ENCODE measurements at regions not wholly inside any gene's neighbourhood (a gene's known extent, or its start where the extent isn't known, plus 50 kb on each side); places are given as distances from the start of the nearest gene placed in this dataset.

DNA sequence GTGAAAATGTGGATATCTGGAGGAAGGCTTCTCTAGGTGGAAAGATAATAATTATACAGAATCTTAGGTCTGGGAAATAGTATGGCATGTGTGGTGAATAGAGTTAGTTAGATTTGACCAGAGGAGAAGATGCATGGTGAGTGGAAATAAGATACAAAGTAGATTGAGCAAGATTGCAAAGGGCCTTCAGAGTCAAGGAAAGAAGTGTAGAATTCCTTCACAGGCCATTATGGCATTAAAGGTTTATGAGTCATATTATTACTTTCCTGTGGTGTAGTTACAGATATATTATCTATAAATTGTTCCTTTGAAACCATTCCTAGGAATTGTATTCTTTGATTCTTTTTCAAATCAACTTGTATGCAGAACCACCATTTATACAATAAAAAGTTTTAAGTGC lies 660.3 kb downstream of the SI start:
- Histone ChIP-seq H3K79me2 (ENCODE audit: insufficient read depth, low read length) (no peaks in the 10 kb centered on the region), H3K4me1 (ENCODE audit: control insufficient read depth in 1 of 2, insufficient read depth in 2 of 2, low read length in 2 of 2) (no peaks in the 10 kb centered on the region), H3K4me3 (replicated peaks in 1 of 2; ENCODE audit: low read depth in 1 of 2, low read length in 2 of 2) (no peak overlapping the region), H3K9me2 (ENCODE audit: insufficient read depth) (no peaks in the 10 kb centered on the region), H3K4me2 (ENCODE audit: low read length) (no peak overlapping the region), H2AFZ (ENCODE audit: low read depth, low read length, poor library complexity, severe bottlenecking) (no peak overlapping the region), H3K27ac (ENCODE audit: low read depth, low read length) (no peak overlapping the region), H3K36me3 (ENCODE audit: control insufficient read depth in 1 of 2, insufficient read depth in 2 of 2, low read length in 2 of 2) (no peaks in the 10 kb centered on the region), H3K9me3 (ENCODE audit: control insufficient read depth in 1 of 2, insufficient read depth in 1 of 2, low read depth in 1 of 2, low read length in 2 of 2) (no peaks in the 10 kb centered on the region), H3K9ac (ENCODE audit: low read length) (no peak overlapping the region), H3K27me3 (ENCODE audit: insufficient read depth, low read length) (no peaks in the 10 kb centered on the region), H4K20me1 (ENCODE audit: insufficient read depth) (no peaks in the 10 kb centered on the region)
- intact Hi-C loops (cut with micrococcal nuclease), result no loop called here
- CTCF ChIA-PET, result no interaction called here
- no TSS peak for BruUV-seq (replicated peaks)
- ATAC-seq, result no peak
- TF ChIP-seq EGR1 (IDR thresholded peaks at IDR 0.05; ENCODE audit: low read depth), result no peak
- TF ChIP-seq RAD21 (IDR thresholded peaks at IDR 0.05; ENCODE audit: low read depth), result no peak
- TF ChIP-seq FOSL1 (IDR thresholded peaks at IDR 0.05; ENCODE audit: low read depth), result no peak
- no peak for TF ChIP-seq POLR2AphosphoS5 (IDR thresholded peaks at IDR 0.05; ENCODE audit: low read depth, low read length)
- no peak for TF ChIP-seq EZH2 (IDR thresholded peaks at IDR 0.05)
- TF ChIP-seq, protein P1, sequence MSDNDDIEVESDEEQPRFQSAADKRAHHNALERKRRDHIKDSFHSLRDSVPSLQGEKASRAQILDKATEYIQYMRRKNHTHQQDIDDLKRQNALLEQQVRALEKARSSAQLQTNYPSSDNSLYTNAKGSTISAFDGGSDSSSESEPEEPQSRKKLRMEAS (IDR thresholded peaks at IDR 0.05), result no peak
- no peak for TF ChIP-seq SP1 (IDR thresholded peaks at IDR 0.05; ENCODE audit: low read depth)
- TF ChIP-seq POLR2A (IDR thresholded peaks at IDR 0.05; ENCODE audit: borderline replicate concordance, extremely low read depth, insufficient read depth, insufficient read length), result no peak
- TF ChIP-seq, protein P2, sequence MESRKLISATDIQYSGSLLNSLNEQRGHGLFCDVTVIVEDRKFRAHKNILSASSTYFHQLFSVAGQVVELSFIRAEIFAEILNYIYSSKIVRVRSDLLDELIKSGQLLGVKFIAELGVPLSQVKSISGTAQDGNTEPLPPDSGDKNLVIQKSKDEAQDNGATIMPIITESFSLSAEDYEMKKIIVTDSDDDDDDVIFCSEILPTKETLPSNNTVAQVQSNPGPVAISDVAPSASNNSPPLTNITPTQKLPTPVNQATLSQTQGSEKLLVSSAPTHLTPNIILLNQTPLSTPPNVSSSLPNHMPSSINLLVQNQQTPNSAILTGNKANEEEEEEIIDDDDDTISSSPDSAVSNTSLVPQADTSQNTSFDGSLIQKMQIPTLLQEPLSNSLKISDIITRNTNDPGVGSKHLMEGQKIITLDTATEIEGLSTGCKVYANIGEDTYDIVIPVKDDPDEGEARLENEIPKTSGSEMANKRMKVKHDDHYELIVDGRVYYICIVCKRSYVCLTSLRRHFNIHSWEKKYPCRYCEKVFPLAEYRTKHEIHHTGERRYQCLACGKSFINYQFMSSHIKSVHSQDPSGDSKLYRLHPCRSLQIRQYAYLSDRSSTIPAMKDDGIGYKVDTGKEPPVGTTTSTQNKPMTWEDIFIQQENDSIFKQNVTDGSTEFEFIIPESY (IDR thresholded peaks at IDR 0.05; ENCODE audit: extremely low read depth, insufficient replicate concordance, low read length), result no peak
- TF ChIP-seq, protein P3, sequence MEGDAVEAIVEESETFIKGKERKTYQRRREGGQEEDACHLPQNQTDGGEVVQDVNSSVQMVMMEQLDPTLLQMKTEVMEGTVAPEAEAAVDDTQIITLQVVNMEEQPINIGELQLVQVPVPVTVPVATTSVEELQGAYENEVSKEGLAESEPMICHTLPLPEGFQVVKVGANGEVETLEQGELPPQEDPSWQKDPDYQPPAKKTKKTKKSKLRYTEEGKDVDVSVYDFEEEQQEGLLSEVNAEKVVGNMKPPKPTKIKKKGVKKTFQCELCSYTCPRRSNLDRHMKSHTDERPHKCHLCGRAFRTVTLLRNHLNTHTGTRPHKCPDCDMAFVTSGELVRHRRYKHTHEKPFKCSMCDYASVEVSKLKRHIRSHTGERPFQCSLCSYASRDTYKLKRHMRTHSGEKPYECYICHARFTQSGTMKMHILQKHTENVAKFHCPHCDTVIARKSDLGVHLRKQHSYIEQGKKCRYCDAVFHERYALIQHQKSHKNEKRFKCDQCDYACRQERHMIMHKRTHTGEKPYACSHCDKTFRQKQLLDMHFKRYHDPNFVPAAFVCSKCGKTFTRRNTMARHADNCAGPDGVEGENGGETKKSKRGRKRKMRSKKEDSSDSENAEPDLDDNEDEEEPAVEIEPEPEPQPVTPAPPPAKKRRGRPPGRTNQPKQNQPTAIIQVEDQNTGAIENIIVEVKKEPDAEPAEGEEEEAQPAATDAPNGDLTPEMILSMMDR (IDR thresholded peaks at IDR 0.05 in 2 of 3, conservative IDR thresholded peaks at IDR 0.05 in 1 of 3; ENCODE audit: borderline replicate concordance in 1 of 3, insufficient read depth in 1 of 3, low read depth in 2 of 3, low read length in 2 of 3), result no peak
- TF ChIP-seq EZH2phosphoT487 (IDR thresholded peaks at IDR 0.05; ENCODE audit: borderline replicate concordance), result no peak
- TF ChIP-seq TCF7L2 (IDR thresholded peaks at IDR 0.05; ENCODE audit: borderline replicate concordance, extremely low read depth, insufficient read depth, insufficient read length), result no peak
- no peak for TF ChIP-seq JUND (IDR thresholded peaks at IDR 0.05)
- TF ChIP-seq YY1 (IDR thresholded peaks at IDR 0.05; ENCODE audit: extremely low read depth, insufficient replicate concordance, low read depth, low read length), result no peak
- TF ChIP-seq ZNF274 (IDR thresholded peaks at IDR 0.05; ENCODE audit: low read depth, low read length), result no peak
- TF ChIP-seq ZFX (IDR thresholded peaks at IDR 0.05), result no peak
- TF ChIP-seq SRF (IDR thresholded peaks at IDR 0.05; ENCODE audit: low read depth), result no peak
- TF ChIP-seq CEBPB (IDR thresholded peaks at IDR 0.05; ENCODE audit: low read depth), result no peak
- TF ChIP-seq, protein P4, sequence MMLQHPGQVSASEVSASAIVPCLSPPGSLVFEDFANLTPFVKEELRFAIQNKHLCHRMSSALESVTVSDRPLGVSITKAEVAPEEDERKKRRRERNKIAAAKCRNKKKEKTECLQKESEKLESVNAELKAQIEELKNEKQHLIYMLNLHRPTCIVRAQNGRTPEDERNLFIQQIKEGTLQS (IDR thresholded peaks at IDR 0.05), result no peak
- TF ChIP-seq, protein P5, sequence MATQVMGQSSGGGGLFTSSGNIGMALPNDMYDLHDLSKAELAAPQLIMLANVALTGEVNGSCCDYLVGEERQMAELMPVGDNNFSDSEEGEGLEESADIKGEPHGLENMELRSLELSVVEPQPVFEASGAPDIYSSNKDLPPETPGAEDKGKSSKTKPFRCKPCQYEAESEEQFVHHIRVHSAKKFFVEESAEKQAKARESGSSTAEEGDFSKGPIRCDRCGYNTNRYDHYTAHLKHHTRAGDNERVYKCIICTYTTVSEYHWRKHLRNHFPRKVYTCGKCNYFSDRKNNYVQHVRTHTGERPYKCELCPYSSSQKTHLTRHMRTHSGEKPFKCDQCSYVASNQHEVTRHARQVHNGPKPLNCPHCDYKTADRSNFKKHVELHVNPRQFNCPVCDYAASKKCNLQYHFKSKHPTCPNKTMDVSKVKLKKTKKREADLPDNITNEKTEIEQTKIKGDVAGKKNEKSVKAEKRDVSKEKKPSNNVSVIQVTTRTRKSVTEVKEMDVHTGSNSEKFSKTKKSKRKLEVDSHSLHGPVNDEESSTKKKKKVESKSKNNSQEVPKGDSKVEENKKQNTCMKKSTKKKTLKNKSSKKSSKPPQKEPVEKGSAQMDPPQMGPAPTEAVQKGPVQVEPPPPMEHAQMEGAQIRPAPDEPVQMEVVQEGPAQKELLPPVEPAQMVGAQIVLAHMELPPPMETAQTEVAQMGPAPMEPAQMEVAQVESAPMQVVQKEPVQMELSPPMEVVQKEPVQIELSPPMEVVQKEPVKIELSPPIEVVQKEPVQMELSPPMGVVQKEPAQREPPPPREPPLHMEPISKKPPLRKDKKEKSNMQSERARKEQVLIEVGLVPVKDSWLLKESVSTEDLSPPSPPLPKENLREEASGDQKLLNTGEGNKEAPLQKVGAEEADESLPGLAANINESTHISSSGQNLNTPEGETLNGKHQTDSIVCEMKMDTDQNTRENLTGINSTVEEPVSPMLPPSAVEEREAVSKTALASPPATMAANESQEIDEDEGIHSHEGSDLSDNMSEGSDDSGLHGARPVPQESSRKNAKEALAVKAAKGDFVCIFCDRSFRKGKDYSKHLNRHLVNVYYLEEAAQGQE (IDR thresholded peaks at IDR 0.05; ENCODE audit: low read depth), result no peak
- RAD21 ChIA-PET (ENCODE audit: low non-redundant PET in 1 of 2, low total read pairs in 2 of 2, uncharacterized antibody in 2 of 2, unreplicated experiment in 2 of 2), result no interaction called here
- POLR2A ChIA-PET, result no interaction called here
- DNase-seq (ENCODE audit: low read depth, low spot score), result no peak

Data from HCT116 (cell line).